HG03039 (cell line): ENCODE measurements at regions not wholly inside any gene's neighbourhood (a gene's known extent, or its start where the extent isn't known, plus 50 kb on each side); places are given as distances from the start of the nearest gene placed in this dataset.

Source experiments
- ATAC-seq: cut with Tn5 transposase; IDR thresholded peaks from one replicate; pipeline ENCODE4 v1.9.1; 2021; ENCODE audit warnings: mild to moderate bottlenecking, moderate library complexity; ENCODE audit not compliant: unreplicated experiment

DNA sequence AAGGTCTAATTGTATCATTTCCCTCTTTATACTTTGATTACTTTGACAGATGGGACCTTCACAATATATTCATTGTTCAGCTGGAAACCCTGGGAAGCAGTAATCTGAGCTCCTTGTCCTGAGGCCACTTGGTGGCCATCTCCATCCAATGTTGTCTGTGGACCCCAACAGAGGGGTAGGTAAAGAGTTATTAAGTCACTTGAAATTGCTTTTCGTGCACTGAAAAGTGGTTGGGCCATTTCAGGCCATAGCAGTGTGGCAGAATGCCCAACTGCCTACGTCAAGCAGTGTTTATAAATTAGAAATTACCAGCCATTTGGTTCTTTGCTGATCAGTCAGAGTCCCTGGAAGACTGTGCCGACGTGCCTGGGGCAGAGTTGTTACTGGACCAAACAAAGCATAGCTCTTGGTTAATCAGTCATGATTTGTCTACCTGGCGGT is 308.3 kb upstream of the USP25 start:
- no peak for ATAC-seq

DNA sequence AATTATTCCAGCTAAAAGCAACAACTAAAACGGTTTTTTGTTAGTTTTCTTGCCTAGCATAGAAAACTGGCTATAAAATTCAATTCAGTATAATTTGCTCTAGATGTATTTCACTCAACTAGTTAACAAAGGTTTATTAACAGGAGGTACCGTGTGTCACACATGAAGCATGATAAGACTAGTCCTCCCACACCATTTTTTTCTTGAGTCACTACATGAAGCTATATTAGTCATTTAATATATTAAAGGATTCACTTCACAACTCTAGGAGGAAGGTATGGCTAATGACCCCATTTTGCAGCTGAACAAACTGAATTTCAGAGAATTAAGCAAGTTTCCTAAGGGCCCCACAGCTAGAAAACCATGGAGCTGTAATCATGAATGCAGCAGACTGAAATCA is 307.8 kb upstream of the USP25 start:
- ATAC-seq: no peak

DNA sequence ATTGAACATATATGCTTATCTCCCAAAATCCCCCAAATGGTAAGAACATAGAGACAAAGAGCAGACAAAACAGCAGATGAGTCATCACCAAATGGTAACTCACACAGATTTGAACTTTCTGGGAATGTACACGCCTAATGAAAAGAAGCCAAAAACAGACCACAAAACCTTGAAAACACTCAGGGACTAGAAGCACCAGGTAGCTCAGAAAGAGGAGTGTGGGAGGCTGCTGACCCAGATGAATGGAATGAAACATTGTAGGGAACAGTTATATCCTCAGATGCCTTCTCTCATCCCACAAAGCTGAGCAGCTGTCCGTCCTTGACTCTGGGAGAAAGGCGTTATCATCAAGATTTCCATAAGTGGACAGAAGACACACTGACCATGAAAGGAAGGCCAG is 307.0 kb upstream of the USP25 start:
- no peak for ATAC-seq

DNA sequence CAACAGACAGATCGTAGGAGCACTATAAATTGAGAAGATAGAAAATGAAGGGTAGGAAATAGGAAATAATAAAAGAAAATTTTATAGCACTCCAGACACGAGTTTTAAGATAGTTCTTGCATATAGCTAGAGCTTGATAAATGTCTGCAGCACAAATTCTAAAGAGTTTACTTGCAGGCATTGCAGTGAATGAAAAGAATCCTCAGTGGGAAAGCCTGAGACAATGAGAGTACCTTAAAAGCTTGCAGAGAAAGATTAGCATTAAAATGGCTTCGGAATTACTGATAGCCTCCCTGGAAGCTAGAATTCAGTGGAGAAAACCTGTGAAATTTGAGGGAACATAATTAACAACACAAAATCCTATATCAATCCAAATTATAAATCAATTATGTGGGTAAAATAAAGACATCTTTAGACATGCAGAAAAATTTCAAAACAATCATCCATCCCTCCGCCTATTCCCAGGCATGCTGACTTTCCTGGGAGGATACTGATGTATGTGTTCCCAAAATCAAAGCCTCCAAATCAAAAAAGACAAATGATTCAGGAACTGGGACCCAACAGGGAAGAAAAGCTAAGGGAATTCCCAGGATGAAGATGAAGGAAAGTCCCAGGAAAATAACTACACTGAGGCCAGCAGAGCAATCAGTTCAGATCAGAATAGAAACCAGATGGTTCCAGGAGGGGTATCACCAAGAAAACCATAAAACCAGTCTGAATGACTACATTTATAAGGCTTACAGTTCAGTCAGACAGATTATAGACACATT is 305.9 kb upstream of the USP25 start:
- ATAC-seq: no peak

DNA sequence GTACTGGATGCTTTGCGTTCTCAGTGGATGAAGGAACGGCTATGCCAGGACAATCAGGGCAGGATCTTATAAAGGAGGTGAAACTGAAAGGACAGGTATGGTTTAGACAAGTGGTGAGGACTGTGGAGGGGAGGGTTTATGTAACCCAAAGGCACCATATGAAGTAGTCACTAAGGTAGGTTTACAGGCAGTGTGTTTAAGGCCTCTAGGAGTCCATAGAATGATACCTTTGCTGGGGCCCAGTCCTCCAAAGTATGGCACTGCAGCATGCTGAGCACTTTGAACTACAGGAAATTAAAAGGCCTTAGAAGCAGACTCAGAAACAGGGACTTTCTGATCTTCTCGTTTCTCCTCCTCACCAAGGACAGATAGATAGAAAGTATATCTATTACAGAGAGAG is 304.7 kb upstream of the USP25 start:
- ATAC-seq: no peak

DNA sequence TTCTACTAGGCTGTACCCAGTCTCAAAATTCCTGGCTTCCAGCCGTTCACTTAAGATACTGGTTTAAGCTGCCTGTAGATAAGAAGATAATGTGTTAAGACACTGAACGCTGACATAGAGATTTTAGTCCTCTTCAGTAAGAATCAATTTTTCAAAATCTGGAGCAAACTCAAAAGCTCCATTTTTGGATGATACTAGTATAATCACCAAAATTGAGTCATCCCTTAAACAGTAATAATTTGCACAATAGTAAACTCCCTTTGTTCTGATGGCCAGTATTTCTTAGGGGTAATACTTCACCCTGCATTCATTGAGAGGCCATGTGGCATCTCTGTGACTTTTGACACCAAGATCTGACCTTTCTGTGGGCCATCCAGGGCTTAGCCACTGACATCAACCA is 299.8 kb upstream of the USP25 start:
- no peak for ATAC-seq

DNA sequence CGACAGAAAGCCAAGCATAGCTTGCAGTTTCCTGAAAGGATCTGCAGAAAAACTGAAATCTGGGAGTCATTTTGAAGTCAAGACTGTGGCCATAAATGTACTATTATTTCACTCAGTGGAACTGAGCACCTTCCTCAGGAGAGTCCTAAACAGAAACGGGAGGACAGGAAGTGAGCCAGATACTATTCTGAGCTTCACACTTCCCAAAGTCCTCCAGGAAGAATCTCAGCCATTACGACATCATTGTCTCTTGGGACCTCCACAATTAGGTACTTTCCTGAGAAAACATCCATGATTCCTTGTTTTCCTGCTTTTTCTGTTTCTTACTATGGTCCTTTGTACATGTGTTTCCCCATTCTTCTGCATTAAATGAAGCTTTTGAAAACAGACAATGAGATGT is 299.2 kb upstream of the USP25 start:
- no peak for ATAC-seq

DNA sequence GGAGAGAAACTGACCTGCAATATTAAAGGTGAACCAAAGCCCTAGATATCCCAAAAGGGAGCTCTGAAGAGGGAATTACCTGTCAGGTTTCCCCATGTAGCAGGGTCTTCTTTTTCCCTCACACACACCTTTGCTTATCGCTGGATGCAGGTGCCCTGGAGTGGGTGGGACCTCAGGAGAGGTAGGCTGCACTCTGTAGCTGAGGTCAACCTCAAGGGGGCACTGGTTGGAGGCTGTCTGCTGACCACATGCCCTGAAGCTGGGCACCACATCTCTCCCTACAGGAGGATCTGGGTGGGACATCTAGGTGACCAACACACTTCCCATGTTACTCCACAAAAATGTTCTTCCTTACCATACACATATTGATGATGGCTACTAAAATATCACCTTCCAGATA is 298.7 kb upstream of the USP25 start:
- ATAC-seq: no peak

DNA sequence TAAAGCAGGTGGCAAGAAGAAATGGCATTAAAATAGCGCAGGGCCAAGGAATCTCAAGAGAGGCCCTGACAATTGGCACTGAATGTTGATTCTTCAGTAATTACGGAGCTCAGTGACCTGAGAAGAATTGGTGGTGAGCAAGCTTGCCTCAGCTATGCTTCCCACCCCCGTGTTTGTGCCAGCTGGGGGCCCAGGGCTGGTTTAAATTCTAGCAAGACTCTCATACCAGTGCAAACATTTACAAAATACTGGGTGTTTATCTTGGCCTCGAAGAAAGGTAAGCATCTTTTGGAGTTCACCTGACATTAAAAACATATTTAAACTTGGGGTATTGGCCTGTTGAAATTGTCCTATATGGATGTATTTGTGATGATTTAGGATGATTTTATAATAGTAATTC is 296.7 kb upstream of the USP25 start:
- no peak for ATAC-seq

DNA sequence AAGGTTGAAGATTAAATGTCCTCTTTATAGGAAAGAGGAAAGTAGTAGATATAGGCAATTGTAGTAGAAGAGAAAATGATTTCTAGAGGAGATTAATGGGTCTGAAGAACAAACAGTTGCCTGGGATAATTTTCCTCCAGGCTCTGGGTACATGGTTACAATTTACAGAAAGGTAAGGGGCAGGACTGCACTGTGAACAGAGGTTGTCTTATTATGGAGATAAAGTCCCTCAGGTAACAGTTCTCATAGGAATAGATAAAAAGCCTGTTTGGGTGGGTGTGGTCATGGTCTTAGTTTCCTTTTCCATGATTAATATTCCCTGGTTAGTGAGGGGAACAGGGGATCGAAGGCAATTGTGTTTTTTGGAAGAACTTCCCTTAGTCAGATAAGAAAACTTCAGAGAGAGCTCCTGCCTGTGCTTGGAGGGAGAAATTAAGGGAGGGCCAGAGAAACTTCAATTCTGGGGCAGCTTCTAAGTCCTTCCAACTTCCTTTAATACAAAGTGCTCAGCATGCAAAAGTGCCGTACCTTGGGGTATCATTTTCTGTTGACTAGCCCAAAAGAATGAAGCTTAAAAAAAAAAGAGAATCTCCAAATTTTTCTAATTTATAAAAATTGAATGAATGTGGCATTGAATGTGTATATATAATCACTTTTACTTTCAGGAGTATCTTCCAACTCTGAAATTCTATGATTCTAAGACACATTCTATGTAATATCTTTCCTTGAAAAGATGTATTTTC is 295.4 kb upstream of the USP25 start:
- no peak for ATAC-seq

DNA sequence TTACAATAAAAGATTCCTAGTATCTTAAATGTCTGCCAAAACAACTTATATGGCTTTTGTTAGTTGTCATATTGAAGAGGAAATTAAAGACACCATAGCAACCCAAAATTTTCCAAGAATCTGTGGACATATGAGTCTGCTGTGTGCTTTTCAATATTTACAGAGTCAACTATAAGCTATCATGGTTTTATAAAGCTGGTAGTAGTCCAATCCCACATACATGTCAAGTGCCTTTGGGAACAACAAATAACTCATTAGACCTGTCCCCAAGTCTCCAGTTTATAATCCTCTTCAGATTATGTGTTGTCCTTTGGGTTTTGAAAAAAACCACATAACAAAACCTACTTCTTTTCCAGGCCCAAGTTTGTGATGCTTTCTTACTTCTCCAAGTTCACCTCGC is 293.8 kb upstream of the USP25 start:
- no peak for ATAC-seq

DNA sequence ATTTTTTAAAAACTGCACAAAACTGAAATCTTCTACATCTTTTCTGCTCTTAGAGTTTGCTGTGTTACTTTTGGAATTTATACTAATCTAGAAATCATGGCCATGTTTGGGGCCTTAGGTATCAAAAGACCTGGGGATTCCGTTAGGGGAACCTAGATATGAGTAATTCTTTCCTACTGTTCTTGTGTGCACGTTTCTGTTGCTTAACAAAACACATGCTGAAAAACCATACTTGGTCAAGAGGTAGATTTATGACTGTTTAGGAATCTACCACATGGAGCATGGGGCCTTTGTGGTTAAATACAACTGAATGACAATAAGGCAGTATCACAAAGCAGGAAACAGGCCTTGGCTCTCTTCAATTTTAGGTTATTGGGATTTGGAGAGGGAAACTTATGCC is 291.9 kb upstream of the USP25 start:
- peak; percentile 96 for ATAC-seq

DNA sequence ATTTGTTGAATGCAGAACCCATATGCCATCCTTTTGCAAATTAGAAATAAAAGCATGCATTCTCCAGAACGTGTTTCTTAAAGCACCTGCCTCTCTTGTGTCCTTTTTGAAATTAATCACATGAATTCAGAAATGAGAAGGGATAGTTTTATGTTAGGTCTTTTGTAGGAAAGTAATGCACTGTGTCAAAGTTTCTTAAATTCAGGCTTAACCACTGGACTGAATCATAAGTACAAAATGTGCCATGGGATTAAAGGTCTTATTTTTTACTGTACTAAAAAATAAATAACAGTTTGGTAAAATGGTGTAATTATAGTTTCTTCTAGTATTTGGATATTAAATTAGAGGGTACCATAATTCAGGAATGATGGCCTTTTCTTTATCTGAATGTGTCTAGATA is 290.1 kb upstream of the USP25 start:
- ATAC-seq: no peak

DNA sequence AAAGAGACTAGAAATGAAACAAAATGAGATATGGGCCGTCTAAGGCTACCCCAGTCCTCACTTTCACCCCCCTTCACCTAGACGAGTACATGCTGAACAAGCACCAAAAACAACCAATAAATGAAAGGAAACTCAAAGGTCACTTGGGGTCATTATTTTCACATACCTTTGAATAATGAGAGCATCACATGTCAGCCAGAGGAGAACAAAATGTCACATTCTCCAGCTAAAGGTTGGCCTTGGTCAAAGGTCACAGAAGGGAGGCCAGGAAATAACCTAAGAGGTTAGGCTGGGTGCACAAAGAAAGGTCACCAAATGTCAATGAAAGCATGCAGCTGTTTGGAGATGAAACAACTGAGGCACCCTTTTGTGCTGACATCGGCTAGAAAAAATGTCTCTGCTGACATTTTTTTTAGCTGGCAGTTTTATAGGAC is 288.7 kb upstream of the USP25 start:
- ATAC-seq: no peak

DNA sequence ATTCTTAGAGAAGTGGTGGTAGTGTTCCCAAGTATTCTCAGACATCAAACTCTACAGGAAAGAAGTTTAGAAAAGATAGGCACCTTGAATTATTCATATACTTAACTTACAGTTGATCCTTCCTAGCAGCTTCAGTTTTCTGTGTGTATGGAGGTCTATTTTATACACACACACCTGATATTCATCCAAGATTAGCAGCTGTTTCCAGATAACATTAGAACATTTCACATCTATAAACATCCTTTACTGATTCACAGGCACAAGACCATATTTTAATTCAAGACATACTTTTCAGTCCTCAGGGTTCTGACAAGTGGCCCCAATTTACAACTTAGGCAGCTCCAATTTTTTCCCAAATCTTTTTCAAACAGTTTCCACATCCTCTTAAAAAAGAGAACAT is 287.8 kb upstream of the USP25 start:
- no peak for ATAC-seq

DNA sequence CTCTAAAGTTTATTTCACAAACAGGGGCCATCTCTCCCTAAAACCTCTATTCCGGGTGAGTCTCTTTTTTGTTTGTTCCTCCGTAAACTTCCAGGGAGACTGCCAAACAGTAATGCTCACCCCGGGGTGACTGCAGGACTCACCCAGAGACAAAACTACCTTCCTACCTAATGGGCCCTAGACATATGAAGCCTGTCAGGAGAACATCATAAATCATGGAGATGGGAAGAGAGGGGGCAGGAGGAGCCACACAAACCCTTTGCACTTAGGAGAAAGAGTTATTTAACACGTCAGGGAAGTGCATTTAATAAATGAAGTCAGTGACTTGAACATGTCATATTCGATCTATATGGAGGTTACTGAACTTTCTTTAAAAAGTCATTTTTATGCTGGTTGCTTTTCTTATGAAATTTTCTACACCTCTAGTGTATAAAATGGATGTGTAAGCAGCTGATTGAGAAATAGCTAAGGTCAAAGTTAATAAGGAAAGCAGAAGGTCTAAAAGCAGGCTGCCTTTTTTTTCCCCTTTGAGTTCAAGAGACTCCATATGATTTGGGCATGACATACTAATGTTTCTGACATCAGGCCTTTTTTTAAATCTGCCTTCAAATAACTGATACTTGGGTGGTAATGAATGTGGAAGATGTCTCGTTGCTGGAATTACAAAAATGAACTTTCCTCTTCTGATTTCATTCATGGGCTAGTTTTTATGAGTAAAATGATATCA is 286.9 kb upstream of the USP25 start:
- no peak for ATAC-seq

DNA sequence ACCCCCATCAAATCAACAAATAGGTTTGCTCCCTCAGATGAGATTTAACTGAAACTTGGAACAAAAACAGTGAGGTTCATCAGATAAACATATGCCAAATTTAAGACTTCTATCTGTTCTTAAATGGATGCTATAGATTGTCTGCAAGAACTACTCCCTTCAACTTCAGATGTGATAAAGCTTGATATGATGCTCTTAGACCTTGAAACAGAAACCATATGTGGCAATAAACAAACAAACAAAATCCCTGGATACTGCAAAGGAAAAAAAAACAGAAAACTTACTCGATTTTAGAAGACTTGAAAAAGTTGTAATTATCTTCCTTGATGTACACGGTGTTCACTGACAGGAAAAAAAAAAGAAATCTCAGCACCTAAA is 286.1 kb upstream of the USP25 start:
- ATAC-seq: no peak

DNA sequence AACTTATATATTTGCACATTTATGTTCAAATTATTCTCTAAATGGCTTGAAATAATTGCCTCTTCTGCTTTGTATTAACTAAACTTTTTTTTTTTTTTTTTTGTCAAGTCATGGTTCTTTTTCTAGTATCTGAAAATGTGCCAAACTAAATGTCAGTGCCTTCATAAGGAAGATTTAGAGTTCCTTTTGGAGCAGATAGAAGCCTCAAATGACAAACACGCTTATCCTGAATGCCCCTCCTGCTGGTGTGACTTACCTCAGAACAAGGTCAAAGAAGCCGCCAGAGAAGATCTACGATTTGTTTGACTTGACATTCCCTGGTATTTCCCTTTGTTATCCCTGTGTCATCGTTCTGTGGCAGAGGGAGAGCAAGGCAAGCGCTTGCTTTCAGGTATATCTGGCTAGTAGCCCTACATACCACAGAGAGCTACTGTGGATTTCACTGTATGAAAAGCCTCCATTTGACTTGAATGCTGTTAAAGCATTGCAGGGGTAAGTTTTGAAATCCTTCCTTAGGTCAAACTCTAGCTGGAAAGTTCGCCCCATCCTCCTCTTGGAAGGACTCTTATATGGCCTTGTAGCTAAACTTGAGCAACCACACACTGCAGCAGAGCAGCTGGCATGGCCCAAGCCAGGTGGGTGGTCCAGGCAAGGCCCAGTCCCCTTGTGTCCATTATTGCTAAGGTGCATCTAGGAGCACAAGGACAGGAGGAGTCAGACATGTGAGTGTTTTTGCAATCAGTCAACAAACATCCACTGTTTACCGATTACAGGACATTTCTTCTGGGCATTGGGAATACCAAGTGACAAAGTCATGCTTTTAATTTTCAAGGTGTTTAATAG is 285.4 kb upstream of the USP25 start:
- no peak for ATAC-seq

DNA sequence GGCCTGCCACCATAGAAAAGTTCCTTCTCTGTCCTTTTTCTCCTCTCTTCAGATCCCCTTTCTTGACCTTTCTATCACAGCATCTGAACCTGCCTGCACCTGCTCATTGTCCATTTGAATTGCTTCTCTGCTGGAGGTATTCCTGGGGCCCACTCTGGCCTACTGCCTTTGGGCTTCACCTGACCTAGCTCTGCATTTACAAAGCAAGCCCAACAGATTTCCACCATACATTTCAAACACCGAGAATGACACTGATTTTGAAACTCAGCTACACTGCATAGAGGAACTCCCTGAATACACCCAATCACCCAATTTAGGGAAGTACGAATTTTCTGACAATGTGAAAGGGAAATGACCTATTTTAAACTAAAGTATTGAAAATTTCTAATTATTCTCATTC is 284.5 kb upstream of the USP25 start:
- peak; percentile 91 for ATAC-seq

DNA sequence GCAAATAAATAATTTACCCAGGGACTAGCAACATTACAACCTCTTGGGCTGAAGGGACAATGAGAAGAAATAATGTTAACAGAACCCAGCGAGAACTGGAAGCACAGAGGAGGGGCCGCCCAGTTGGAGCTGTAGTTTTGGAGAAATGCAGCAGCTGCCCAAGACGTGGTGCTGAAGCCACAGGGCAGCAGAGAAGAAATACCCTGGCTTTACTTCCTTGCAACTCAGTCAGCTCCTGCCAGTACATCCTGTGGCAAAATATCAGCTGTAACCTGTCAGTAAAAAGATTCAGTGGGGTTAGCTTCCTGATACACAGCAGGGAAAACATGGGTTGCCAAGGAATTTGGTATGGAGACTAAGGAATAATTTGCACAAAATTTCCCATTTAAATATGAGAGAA is 283.6 kb upstream of the USP25 start:
- ATAC-seq: no peak

DNA sequence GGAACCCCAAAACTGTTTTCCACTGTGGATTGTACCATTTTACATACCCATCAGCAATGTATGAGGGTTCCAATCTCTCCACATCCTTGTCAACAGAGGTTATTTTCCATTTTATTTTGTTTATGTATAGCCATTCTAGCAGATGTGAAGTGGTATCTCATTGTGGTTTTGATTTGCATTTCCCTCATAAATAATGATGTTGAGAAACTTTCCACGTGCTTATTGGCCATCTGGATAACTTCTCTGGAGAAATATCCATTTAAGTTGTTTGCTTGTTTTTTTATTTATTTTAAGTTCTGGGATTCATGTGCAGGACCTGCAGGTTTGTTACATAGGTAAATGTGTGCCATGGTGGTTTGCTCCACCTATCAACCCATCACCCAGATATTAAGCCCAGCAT is 280.2 kb upstream of the USP25 start:
- ATAC-seq: no peak
